Activated T-cell treated with anti-CD3 and anti-CD28 coated beads, Interleukin-2, amount 50 U/mL, for 72 hours (primary cell): ENCODE measurements at regions not wholly inside any gene's neighbourhood (a gene's known extent, or its start where the extent isn't known, plus 50 kb on each side); places are given as distances from the start of the nearest gene placed in this dataset.

Experiments
- ATAC-seq, 2 donors: fragments of 150-1000 bp; cut with Tn5 transposase; replicated peaks in 1 of 2; 2 replicates each; pipeline ENCODE4 v1.10.0; 2021; ENCODE audit warnings: moderate library complexity in 2 of 2, mild to moderate bottlenecking in 1 of 2
- DNase-seq, 2 donors: peaks; one replicate each; pipeline ENCODE4 v3.0.0; 2021 to 2022; ENCODE audit warnings: mixed read lengths in 1 of 2
- H3K27ac Mint-ChIP-seq: one replicate; pipeline ENCODE4 v1.8.0; 2022; ENCODE audit warnings: mild to moderate bottlenecking, moderate library complexity, mixed read lengths
- H3K27me3 Mint-ChIP-seq: one replicate; pipeline ENCODE4 v1.8.0; 2022; ENCODE audit warnings: low read depth, mixed read lengths
- H3K36me3 Mint-ChIP-seq, 2 donors: one replicate each; pipeline ENCODE4 v1.8.0; 2022; ENCODE audit warnings: mixed read lengths in 2 of 2, mild to moderate bottlenecking in 1 of 2; ENCODE audit not compliant: insufficient read depth in 2 of 2
- H3K4me1 Mint-ChIP-seq: one replicate; pipeline ENCODE4 v1.8.0; 2022; ENCODE audit warnings: low read depth, mixed read lengths
- H3K4me3 Mint-ChIP-seq, 2 donors: one replicate each; pipeline ENCODE4 v1.8.0; 2022; ENCODE audit warnings: mild to moderate bottlenecking in 2 of 2, mixed read lengths in 2 of 2, moderate library complexity in 2 of 2
- H3K9me3 Mint-ChIP-seq, 2 donors: one replicate each; pipeline ENCODE4 v1.8.0; 2022; ENCODE audit warnings: mixed read lengths in 2 of 2

DNA sequence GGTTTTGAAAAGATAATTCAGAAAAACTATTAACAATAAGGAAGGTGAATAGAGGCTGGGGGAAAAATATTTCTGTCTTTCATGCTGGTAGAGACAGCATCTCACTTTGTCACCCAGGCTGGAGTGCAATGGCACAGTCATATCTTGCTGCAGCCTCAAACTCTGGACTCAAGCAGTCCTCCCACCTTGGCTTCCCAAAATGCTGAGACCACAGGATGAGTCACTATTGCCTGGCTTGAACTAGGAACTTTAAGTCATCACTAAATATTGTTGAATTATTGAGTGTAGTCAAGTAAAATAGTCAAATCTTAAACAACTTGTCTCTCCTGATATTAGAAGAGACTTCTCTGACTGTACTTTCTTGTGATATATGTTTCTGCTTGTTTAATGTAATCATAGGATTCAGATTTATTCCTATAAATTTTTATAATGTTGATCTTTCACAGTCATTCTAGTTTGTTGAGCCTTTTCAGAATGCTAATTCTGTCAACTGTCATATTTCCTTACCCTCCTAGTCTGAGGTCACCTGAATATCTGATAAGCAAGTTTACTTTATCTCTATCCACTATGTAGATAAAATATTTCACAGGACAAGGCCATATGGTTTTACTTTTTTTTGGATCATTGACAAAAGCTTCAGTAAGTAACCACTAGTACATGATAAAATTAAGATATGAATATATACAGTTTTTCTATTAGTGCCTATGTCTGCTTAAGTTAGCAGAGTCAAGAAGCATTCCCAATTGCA lies 1696.5 kb downstream of the MAT2B start:
- H3K4me3 Mint-ChIP-seq: no peak overlapping the region

DNA sequence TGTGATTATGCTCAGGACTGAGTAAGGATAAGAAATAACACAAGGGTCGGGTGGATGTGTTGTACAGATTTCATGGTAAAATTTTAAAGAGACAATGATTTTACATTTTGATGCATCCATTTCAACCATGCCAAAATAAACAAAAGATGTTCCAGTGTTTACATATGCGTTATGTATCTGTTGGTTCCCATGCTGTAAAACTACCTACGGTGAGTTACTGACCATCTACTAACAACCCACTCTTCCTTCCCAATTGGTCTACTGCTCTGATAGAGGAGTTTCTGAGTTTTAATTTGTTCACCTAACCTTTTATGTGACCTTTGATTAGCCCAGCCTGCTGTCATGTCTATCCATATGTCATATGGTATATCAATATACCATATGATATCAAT lies 1697.1 kb downstream of the MAT2B start:
- Mint-ChIP-seq H3K4me3 (no peak overlapping the region), H3K9me3 (peaks cover 0 to 2% of the 10 kb centered on the region in 2 donors), H3K27ac (no peak overlapping the region), H3K27me3 (no peaks in the 10 kb centered on the region), H3K4me1 (no peaks in the 10 kb centered on the region), H3K36me3 (no peaks in the 10 kb centered on the region)
- DNase-seq (no peak), ATAC-seq (no peak)

More for the DNA sequence above, 1696.5 kb downstream of the MAT2B start:
- Mint-ChIP-seq H3K4me1 (no peaks in the 10 kb centered on the region), H3K27ac (no peak overlapping the region), H3K27me3 (no peaks in the 10 kb centered on the region), H3K9me3 (peaks cover 0 to 2% of the 10 kb centered on the region in 2 donors), H3K36me3 (no peaks in the 10 kb centered on the region)
- DNase-seq (no peak), ATAC-seq (no peak)

DNA sequence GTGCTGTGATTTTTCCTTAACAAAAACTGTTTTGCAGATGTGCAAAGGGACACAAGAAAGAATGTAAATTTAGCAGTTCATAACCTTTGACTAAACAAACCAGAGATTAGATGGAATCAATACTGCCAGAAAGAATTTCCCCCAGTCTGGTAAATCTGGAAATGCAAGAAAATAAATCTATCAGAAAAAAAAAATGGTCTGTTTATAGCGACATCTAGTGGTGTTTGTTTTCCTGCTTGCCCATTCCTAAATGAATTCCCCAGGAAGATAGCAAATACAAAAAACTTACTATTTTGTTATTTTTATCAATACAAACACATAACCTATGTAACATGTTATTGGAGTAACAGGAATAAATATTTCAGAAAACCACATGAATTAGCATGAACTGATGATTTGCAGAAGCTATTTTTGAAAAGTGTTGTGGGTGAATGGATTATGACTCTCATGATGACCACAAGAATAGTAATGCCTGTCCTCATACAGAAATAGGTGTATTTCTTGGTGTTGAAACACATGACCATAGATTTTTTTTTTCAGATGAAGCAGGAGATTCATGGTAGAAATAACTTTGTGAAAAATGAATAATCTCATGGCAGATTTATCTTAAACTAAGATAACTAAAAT lies 1703.8 kb downstream of the MAT2B start:
- H3K36me3 Mint-ChIP-seq: no peaks in the 10 kb centered on the region
- H3K9me3 Mint-ChIP-seq: no peaks in the 10 kb centered on the region
- no peak for ATAC-seq
- H3K4me1 Mint-ChIP-seq: no peaks in the 10 kb centered on the region
- H3K27ac Mint-ChIP-seq: no peak overlapping the region
- no peak overlapping the region for H3K4me3 Mint-ChIP-seq
- DNase-seq: no peak
- H3K27me3 Mint-ChIP-seq: no peaks in the 10 kb centered on the region

DNA sequence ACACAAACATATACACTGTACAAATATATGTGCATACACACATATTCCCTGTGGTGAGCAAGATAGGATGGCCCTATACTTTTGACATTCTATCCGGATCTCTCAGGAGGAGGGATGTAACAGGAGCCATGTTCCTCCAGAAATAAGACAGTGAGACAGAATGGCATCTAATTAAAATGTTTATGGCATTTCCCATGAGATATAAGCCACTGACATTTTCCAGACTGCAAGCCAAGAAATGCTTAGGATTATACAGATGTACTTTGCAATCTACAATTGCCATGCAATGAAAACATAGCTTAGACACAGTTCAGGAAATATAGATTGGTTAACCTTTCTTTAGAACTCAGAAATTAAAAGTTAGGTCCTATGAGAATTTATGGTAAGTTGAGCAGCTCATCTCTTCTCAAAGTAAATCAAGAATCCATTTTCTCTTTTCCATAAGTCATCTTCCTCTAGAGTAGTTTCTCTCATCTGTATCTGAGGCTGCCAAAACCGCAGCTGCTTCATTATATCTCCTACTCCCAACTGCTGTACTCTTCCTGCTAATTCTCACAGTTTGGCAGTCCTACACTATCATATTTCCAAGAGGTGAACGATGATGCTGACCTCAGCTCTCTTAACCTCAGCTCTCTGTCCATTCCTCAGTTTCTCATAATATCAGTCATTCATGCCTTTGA lies 1719.1 kb downstream of the MAT2B start:
- DNase-seq: no peak
- no peaks in the 10 kb centered on the region for H3K4me1 Mint-ChIP-seq
- peaks cover 2 to 7% of the 10 kb centered on the region in 2 donors for H3K9me3 Mint-ChIP-seq
- ATAC-seq: no peak
- H3K27me3 Mint-ChIP-seq: no peaks in the 10 kb centered on the region
- H3K27ac Mint-ChIP-seq: no peak overlapping the region
- no peaks in the 10 kb centered on the region for H3K36me3 Mint-ChIP-seq
- H3K4me3 Mint-ChIP-seq: no peak overlapping the region

DNA sequence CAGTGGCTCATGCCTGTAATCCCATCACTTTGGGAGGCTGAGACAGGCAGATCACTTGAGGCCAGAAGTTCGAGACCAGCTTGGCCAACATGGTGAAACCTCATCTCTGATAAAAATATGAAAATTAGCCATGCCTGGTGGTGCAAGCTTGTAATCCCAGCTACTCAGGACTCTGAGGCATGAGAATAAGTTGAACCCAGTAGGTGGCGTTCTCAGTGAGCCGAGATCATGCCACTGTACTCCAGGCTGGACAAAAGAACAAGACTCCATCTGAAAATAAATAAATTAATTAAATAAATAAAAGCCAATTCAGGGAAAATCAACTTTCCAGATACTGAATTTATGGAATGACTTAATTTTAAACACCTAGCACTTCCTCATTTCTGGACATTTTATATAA lies 1722.1 kb downstream of the MAT2B start:
- Mint-ChIP-seq H3K36me3 (no peaks in the 10 kb centered on the region), H3K9me3 (peaks cover 0 to 9% of the 10 kb centered on the region in 2 donors), H3K27ac (no peak overlapping the region), H3K4me3 (no peak overlapping the region), H3K4me1 (no peaks in the 10 kb centered on the region), H3K27me3 (no peaks in the 10 kb centered on the region)
- ATAC-seq: no peak
- no peak for DNase-seq

DNA sequence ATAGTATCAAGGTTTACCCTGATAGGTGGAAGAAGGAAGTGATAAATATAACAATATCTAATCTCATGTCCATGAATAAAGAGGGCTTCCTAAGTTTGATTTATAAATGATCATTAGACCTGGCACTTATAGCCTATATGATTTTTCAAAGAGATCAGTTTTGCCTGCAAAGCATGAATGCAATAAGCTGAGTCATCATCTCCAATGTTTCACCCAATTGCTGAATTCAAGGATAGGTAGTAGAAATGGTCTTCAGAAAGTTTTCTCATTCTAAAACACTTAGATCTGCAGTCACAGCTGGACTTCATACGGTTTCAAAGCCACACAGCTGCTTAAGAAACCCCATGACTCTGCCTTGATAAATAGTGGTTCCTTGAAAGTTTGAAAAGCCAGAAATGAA lies 1722.8 kb downstream of the MAT2B start:
- DNase-seq: no peak
- Mint-ChIP-seq H3K27ac (no peak overlapping the region), H3K4me1 (no peaks in the 10 kb centered on the region), H3K36me3 (no peaks in the 10 kb centered on the region), H3K27me3 (no peaks in the 10 kb centered on the region), H3K4me3 (no peak overlapping the region), H3K9me3 (peaks cover 0 to 6% of the 10 kb centered on the region in 2 donors)
- no peak for ATAC-seq

DNA sequence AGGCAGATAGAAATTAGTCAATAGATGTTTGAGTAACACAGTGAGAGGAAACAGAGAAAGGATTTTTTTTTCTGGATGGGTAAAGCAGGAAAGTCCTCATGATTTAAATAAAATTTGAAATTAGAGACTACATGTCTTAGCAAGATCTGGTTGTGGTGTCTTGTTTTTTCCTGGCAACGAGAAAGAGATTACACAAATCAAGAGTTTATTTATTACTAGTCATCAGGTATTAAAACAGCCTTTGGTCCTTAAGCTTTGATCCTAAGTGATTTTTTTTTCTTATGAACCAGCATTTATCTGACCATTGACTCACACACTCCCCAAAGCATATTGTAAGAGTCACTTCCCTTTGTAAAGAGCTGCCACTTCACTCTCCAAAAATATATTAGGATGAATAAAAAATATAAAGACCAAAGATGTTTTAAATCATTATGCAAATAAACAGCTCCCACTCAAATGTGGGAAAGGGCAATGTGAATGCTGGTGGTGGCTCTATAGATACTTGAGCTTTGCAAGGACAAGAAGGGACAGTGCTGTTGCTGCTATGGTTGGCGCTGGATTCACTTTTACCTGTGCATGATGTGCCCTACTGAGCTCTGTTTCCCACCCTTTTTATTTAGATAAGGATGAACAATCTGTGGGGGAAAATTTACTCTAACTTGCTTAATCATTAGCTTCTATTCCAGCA lies 1726.5 kb downstream of the MAT2B start:
- no peaks in the 10 kb centered on the region for H3K4me1 Mint-ChIP-seq
- no peaks in the 10 kb centered on the region for H3K36me3 Mint-ChIP-seq
- no peaks in the 10 kb centered on the region for H3K27me3 Mint-ChIP-seq
- DNase-seq (no peak), ATAC-seq (no peak)
- no peak overlapping the region for H3K27ac Mint-ChIP-seq
- no peak overlapping the region for H3K4me3 Mint-ChIP-seq
- H3K9me3 Mint-ChIP-seq: peaks cover 4 to 6% of the 10 kb centered on the region in 2 donors

DNA sequence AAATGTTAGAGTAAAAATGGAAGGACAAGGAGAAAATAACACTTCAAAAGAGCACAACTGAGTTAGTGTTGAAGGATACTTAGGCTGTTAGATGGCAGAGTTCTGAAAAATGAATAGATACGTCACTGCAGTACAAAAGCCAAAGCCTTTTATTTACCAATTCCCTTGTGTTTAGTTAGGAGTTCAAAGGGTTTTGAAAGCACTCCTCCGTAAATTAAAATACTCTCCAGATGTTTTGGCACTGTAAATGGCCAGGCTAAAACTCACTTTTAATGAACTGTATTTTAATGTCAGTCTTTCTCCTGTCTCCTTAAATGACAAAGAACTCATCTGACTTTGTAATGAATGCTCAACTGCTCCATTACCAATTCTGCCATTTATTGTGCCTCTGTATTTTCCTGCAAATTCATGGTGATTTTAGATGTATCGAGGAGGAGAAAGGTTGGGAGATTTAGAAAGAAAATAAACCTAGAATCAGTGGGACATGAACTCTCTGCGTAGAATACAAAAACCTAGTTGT lies 1727.2 kb downstream of the MAT2B start:
- H3K27ac Mint-ChIP-seq: no peak overlapping the region
- DNase-seq (no peak), ATAC-seq (no peak)
- H3K27me3 Mint-ChIP-seq: no peaks in the 10 kb centered on the region
- no peak overlapping the region for H3K4me3 Mint-ChIP-seq
- peaks cover 4 to 6% of the 10 kb centered on the region in 2 donors for H3K9me3 Mint-ChIP-seq
- H3K4me1 Mint-ChIP-seq: no peaks in the 10 kb centered on the region
- no peaks in the 10 kb centered on the region for H3K36me3 Mint-ChIP-seq

DNA sequence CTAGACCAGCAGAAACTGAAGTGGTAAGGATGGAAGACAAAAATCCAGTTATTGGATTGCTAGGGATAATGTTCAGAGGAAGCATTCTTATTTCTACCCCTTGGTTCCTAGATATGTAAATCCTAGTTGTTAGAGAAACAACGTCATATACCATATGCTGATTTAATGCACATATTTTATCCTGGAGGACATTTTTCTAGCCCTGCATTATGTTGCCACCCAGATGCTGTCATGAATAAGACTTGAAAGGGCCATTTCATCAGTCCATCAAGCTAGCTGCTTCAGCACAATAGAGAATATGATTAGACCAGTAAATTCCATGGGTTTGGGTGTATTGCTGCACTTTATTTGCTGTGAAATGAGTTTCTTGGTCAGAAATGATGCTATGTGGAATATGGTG lies 1736.4 kb downstream of the MAT2B start:
- DNase-seq: no peak
- no peaks in the 10 kb centered on the region for H3K4me1 Mint-ChIP-seq
- H3K9me3 Mint-ChIP-seq: peaks cover 2 to 6% of the 10 kb centered on the region in 2 donors
- H3K27ac Mint-ChIP-seq: no peak overlapping the region
- ATAC-seq: no peak
- H3K27me3 Mint-ChIP-seq: no peaks in the 10 kb centered on the region
- no peak overlapping the region for H3K4me3 Mint-ChIP-seq
- H3K36me3 Mint-ChIP-seq: no peaks in the 10 kb centered on the region

DNA sequence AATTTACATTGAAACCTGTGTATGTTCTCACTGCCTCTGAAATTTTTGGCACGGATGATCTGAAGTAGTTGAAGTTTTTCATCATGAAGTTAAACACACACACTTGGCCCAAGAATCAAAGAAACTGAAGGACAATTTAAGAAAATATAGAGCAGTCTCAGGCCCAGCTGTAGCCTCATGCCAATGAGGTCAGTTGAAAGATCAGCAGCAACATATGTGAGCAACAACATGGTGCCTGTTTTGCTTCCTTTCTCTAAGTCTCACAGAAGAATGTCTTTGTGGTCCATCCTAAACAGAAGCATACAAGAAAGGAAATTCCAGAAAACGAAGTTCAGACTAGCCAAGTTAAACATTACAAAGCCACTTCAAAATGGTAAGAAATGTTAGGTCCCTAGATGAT lies 1737.2 kb downstream of the MAT2B start:
- H3K36me3 Mint-ChIP-seq: no peaks in the 10 kb centered on the region
- H3K27ac Mint-ChIP-seq: no peak overlapping the region
- ATAC-seq: no peak
- H3K9me3 Mint-ChIP-seq: peaks cover 2 to 6% of the 10 kb centered on the region in 2 donors
- no peaks in the 10 kb centered on the region for H3K4me1 Mint-ChIP-seq
- no peak overlapping the region for H3K4me3 Mint-ChIP-seq
- H3K27me3 Mint-ChIP-seq: no peaks in the 10 kb centered on the region
- DNase-seq: no peak

DNA sequence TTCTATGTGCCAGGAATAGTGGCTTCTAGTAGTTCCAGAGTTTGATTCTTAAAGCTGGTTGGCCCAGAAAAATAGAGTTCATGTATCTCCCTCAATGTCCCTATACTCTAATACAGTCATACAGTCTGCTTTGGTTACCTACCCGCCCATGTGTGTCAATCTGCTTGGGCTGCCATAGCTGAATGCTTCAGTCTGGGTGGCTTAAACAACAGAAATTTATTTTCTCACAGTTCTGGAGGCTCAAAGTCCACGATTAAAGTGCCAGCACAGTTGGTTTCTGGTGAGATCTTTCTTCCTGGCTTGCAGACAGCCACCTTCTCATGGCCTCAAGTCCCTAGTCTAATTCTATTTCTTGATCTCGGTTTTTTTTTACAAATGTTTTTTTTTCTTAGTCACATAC lies 1739.0 kb downstream of the MAT2B start:
- DNase-seq (no peak), ATAC-seq (no peak)
- Mint-ChIP-seq H3K4me1 (no peaks in the 10 kb centered on the region), H3K36me3 (no peaks in the 10 kb centered on the region), H3K4me3 (no peak overlapping the region), H3K27me3 (no peaks in the 10 kb centered on the region), H3K9me3 (peaks cover 2 to 4% of the 10 kb centered on the region in 2 donors), H3K27ac (no peak overlapping the region)

DNA sequence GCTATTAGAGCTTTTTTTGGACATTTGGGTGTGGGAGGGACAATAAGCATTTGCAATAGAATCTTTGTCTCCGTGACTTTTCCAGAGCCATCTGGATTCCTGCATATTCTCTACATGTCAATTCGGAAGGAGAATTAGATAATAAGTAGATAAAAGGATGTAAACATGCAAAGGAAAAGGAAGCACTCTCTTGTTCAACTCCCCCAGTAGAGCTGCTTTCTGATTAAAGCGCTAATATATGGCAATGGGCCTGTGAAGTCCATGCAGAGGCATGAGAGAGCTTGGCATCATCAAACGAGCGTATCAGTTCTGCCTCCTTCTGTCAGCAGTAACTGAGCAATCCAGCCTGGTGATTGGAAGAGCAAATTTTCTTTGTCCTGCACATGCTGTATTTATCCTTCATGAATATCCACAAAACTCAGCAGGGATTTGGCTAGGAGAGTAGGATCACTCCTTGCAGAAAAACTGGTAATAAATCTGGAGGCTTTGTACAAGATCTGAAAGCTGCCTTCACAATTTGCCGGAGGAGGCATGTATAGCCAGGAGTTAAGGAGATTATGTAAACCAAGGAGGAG lies 1752.9 kb downstream of the MAT2B start:
- no peak for DNase-seq
- Mint-ChIP-seq H3K4me3 (no peak overlapping the region), H3K9me3 (peaks cover 0 to 2% of the 10 kb centered on the region in 2 donors), H3K27me3 (no peaks in the 10 kb centered on the region), H3K4me1 (no peaks in the 10 kb centered on the region), H3K36me3 (no peaks in the 10 kb centered on the region), H3K27ac (no peak overlapping the region)
- no peak for ATAC-seq

DNA sequence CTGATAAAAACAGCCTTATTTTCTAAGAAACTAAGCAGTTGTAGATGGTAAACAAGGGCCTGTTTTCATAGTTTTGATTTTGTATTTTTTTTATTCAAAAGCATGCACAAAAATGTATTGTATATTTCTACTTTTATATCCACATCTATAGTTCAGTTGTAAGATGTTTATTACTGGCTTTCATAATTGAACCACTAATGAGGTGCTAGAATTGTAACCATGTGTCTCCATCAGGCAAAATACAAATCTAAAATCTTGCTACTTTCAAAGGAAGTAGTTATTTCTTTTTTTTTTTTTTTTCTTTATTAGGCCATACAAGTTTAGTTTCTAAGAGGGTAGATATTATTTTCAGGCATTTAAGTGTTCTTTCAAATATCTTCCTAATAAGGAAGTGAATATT lies 1755.0 kb downstream of the MAT2B start:
- Mint-ChIP-seq H3K4me1 (no peaks in the 10 kb centered on the region), H3K9me3 (peaks cover 2% of the 10 kb centered on the region in 2 donors), H3K27me3 (no peaks in the 10 kb centered on the region), H3K27ac (no peak overlapping the region), H3K4me3 (no peak overlapping the region), H3K36me3 (no peaks in the 10 kb centered on the region)
- ATAC-seq (no peak), DNase-seq (no peak)
